ENCODE measurements at regions not wholly inside any gene's neighbourhood (a gene's known extent, or its start where the extent isn't known, plus 50 kb on each side); places are given as distances from the start of the nearest gene placed in this dataset.

GRCh38 chr22:49413551-49413950 is 414.1 kb downstream of the BRD1 start:
- intact Hi-C loops (cut with DNase I), result no loop called here
- DNase-seq, result no peak
- peaks cover 0 to 3% (median 0%) of the 10 kb centered on the region in 3 donors for H3K9me3 ChIP-seq
- no peaks in the 10 kb centered on the region for H3K4me1 ChIP-seq
- 75% methylated on average over 5 of the region's 9 CpGs; no CpG with 5 or more reads in 1 of the 2 donors for WGBS, 2 donors
- H3K36me3 ChIP-seq, result no peaks in the 10 kb centered on the region
- no peak overlapping the region for H3K27ac ChIP-seq
- TF ChIP-seq CTCF (IDR thresholded peaks at IDR 0.05) (no peak), POLR2A (IDR thresholded peaks at IDR 0.05) (no peak)
- no peak overlapping the region for H3K4me3 ChIP-seq
- H3K27me3 ChIP-seq, result peaks cover 0 to 22% (median 0%) of the 10 kb centered on the region in 4 donors

- Histone ChIP-seq H3K4me3 (no peak overlapping the region), H3K27ac (no peak overlapping the region), H3K36me3 (no peaks in the 10 kb centered on the region), H3K27me3 (peaks cover 0 to 23% (median 0%) of the 10 kb centered on the region in 4 donors), H3K4me1 (no peaks in the 10 kb centered on the region), H3K9me3 (no peaks in the 10 kb centered on the region)
- DNase-seq, result no peak
- TF ChIP-seq POLR2A (IDR thresholded peaks at IDR 0.05) (no peak), CTCF (IDR thresholded peaks at IDR 0.05) (no peak)
- intact Hi-C loops (cut with DNase I), result no loop called here
- 70 to 78% methylated on average over 7 of the region's 8 CpGs for WGBS, 2 donors
Observed at GRCh38 chr22:49413146-49413545, 414.5 kb downstream of the BRD1 start.

DNA sequence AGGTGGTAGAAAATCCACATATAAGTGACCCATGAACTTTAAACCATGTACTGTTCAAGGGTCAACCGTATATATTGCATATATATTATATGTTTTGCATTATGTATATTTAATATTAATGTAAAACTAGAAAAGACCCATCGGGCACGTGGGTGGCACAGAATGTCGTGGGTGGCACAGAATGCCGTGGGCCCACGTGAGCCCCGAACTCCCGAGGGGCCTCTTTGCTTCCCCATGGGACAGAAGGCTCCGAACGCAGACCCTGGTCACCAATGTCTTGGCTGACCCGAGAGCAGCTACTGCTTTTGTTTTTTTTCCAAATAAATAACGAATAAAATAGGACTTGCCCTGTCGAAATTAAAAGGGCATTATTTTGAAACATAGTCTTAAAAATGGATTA is 415.4 kb downstream of the BRD1 start:
- 72 to 75% methylated on average over 13 of the region's 13 CpGs for WGBS, 2 donors
- H3K9me3 ChIP-seq, result no peaks in the 10 kb centered on the region

DNA sequence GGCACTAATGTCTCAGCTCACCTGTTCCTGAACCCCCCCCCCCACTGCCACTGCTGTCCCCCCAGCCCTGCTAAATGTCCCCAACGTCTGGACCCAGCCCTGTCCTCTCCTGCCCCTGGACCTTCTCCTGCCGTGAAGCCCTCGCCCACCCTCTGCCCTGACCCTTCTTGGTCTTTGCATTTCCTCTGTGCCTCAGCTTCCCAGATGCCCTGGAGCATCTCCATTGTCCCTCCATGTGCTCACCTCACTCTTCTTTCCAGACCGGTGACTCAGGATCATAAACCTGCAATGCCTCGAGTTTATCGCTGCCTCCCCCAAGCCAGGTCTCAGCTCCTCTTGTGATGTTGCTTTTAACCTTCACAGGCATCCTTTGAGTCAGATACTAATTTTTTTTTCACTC is 416.4 kb downstream of the BRD1 start:
- WGBS, 2 donors, result 70% methylated on average over 6 of the region's 6 CpGs
- DNase-seq, result no peak
- TF ChIP-seq POLR2A (IDR thresholded peaks at IDR 0.05), result no peak
- TF ChIP-seq CTCF (IDR thresholded peaks at IDR 0.05), result no peak
- Histone ChIP-seq H3K9me3 (no peaks in the 10 kb centered on the region), H3K4me1 (no peaks in the 10 kb centered on the region), H3K36me3 (no peaks in the 10 kb centered on the region), H3K4me3 (no peak overlapping the region), H3K27ac (no peak overlapping the region), H3K27me3 (peaks cover 0 to 32% (median 0%) of the 10 kb centered on the region in 4 donors)
- intact Hi-C loops (cut with DNase I), result no loop called here

More for the DNA sequence above, 415.4 kb downstream of the BRD1 start:
- TF ChIP-seq POLR2A (IDR thresholded peaks at IDR 0.05) (no peak), CTCF (IDR thresholded peaks at IDR 0.05) (no peak)
- intact Hi-C loops (cut with DNase I), result no loop called here
- Histone ChIP-seq H3K27ac (no peak overlapping the region), H3K4me3 (no peak overlapping the region), H3K36me3 (no peaks in the 10 kb centered on the region), H3K27me3 (peaks cover 0 to 27% (median 0%) of the 10 kb centered on the region in 4 donors), H3K4me1 (no peaks in the 10 kb centered on the region)
- DNase-seq, result no peak

DNA sequence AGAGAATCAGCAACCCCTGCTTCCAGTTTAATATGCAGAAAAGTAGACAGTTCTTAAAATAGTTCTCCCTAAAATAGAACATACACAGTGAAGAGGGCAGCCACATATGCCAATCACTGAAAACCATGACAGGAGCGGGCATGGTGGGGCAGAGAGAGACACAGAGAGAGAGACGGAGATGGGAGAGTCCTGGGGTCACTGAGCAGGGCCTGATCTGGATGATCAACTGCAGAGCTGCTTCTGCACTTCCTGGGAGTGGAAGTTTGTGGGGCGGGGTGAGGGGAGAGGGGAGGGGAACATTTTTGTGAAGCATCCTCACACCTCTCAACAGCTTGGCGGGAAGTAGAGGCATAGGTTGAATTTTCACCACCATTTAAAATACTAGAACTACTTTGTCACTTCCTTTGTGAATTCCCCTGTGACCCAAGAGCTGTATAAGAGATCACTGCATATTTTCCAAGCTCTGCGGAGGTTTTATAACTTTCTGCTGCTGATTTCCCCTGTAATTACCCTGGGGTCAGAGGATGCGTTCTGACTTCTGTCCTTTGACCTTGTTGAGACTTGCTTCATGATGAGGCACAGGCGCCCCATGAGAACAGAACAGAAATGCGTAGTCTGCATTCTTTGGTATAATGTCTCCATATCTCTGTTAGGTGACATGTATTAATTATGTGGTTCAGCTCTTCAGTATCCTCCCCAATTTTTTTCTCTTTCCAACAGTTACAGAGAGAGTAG is 419.4 kb downstream of the BRD1 start:
- Histone ChIP-seq H3K27me3 (peaks cover 0 to 40% (median 0%) of the 10 kb centered on the region in 4 donors), H3K4me3 (no peak overlapping the region), H3K9me3 (no peaks in the 10 kb centered on the region), H3K36me3 (no peaks in the 10 kb centered on the region), H3K27ac (no peak overlapping the region), H3K4me1 (no peaks in the 10 kb centered on the region)
- intact Hi-C loops (cut with DNase I), result no loop called here
- WGBS, 2 donors, result 48 to 57% methylated on average over 7 of the region's 8 CpGs
- no peak for DNase-seq
- TF ChIP-seq POLR2A (IDR thresholded peaks at IDR 0.05) (no peak), CTCF (IDR thresholded peaks at IDR 0.05) (no peak)

Data from esophagus squamous epithelium (tissue), 5 donors.